ENCODE measurements at regions not wholly inside any gene's neighbourhood (a gene's known extent, or its start where the extent isn't known, plus 50 kb on each side); places are given as distances from the start of the nearest gene placed in this dataset.

DNA sequence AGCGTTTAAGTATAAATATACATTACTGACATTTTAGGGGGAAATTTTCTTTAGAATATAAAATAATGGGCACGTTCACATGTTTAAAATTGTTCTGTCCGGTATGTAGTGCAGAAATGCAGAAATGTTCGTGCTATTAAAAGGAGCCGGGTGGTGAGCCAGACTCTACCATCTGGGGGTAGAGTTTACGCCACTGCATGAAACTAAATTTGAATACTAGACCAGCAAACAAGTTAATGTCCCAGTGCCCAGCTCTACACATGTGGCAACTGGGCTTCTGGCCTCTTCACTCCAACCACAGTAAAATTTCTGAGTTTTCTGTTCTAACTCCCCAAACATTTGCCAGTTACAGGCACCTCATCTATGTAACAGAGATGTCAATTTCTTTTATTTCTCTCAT lies 1453.3 kb upstream of the TENM3 start:
- H3K36me3 ChIP-seq, result no peaks in the 10 kb centered on the region
- no peak overlapping the region for H3K4me3 ChIP-seq (ENCODE audit: low read depth, low read length)
- DNase-seq, result no peak
- H3K9me3 ChIP-seq (ENCODE audit: severe bottlenecking), result no peaks in the 10 kb centered on the region
- TF ChIP-seq, protein P1, sequence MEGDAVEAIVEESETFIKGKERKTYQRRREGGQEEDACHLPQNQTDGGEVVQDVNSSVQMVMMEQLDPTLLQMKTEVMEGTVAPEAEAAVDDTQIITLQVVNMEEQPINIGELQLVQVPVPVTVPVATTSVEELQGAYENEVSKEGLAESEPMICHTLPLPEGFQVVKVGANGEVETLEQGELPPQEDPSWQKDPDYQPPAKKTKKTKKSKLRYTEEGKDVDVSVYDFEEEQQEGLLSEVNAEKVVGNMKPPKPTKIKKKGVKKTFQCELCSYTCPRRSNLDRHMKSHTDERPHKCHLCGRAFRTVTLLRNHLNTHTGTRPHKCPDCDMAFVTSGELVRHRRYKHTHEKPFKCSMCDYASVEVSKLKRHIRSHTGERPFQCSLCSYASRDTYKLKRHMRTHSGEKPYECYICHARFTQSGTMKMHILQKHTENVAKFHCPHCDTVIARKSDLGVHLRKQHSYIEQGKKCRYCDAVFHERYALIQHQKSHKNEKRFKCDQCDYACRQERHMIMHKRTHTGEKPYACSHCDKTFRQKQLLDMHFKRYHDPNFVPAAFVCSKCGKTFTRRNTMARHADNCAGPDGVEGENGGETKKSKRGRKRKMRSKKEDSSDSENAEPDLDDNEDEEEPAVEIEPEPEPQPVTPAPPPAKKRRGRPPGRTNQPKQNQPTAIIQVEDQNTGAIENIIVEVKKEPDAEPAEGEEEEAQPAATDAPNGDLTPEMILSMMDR (IDR thresholded peaks at IDR 0.05; ENCODE audit: low read depth, low read length), result no peak
- no peaks in the 10 kb centered on the region for H3K27me3 ChIP-seq (ENCODE audit: insufficient read depth, low read depth, severe bottlenecking)
- no peak overlapping the region for H3K27ac ChIP-seq

DNA sequence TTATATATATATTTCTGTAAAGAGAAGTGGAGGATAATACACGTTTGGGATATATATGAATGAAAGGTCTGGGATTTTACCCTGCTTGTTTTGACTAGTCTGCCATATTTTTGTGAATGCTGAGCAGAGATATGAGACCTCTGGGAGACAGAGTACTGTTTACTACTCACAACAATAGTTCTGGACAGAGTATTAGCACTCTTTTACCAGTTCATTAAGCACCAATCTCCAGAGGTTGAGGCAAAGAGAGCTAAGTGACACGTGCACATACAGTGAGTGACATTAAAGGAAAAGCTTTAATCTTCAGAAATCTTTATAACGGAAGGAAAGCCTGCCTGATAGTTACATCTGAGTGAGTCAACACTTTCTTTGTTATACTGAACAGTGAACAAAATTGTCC lies 1452.7 kb upstream of the TENM3 start:
- no peak for DNase-seq
- H3K9me3 ChIP-seq (ENCODE audit: severe bottlenecking), result no peaks in the 10 kb centered on the region
- TF ChIP-seq, protein P1 (IDR thresholded peaks at IDR 0.05; ENCODE audit: low read depth, low read length), result no peak
- no peak overlapping the region for H3K4me3 ChIP-seq (ENCODE audit: low read depth, low read length)
- H3K27ac ChIP-seq, result no peak overlapping the region
- no peaks in the 10 kb centered on the region for H3K36me3 ChIP-seq
- no peaks in the 10 kb centered on the region for H3K27me3 ChIP-seq (ENCODE audit: insufficient read depth, low read depth, severe bottlenecking)

DNA sequence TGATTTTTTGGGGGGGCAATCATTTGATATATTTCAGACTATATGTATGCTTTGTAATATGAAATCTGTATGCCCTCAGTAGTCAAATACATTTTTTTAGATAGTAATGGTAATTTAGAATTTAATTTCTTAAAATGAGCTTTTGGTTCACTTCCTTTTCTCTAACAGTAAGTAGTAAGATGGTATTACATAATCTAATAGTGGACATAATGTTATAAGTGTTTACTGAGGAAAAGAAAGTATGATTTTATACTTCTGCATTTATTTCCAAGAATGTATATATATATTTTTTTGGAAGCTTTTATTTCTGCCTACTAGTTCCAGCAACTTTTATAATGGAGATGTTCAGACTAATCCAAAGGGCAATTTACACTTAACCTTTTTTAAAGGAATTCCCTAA lies 1450.7 kb upstream of the TENM3 start:
- no peak overlapping the region for H3K27ac ChIP-seq
- no peaks in the 10 kb centered on the region for H3K27me3 ChIP-seq (ENCODE audit: insufficient read depth, low read depth, severe bottlenecking)
- no peak overlapping the region for H3K4me3 ChIP-seq (ENCODE audit: low read depth, low read length)
- TF ChIP-seq, protein P1 (IDR thresholded peaks at IDR 0.05; ENCODE audit: low read depth, low read length), result no peak
- no peaks in the 10 kb centered on the region for H3K36me3 ChIP-seq
- H3K9me3 ChIP-seq (ENCODE audit: severe bottlenecking), result no peaks in the 10 kb centered on the region
- DNase-seq, result no peak

DNA sequence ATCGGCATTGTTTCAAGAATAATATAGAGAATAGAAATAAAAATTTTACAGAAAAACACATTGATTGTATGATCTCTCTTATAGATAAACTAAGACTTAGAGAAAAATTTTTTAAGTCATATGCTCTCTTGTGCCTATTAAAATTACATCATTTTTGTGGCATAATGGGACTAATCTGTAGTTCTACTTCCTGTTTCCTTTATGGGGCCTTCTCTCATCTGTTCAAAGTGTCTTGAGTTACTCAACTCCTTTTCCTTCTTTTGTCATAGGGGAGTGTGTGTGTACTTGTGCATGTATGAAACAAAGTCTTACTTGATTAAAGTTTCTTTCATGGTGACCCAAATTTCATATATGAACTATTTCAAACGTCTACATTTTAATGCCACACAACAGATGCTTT lies 1448.9 kb upstream of the TENM3 start:
- Histone ChIP-seq H3K27me3 (ENCODE audit: insufficient read depth, low read depth, severe bottlenecking) (no peaks in the 10 kb centered on the region), H3K9me3 (ENCODE audit: severe bottlenecking) (no peaks in the 10 kb centered on the region), H3K27ac (no peak overlapping the region), H3K4me3 (ENCODE audit: low read depth, low read length) (no peak overlapping the region), H3K36me3 (no peaks in the 10 kb centered on the region)
- TF ChIP-seq, protein P1 (IDR thresholded peaks at IDR 0.05; ENCODE audit: low read depth, low read length), result no peak
- no peak for DNase-seq

DNA sequence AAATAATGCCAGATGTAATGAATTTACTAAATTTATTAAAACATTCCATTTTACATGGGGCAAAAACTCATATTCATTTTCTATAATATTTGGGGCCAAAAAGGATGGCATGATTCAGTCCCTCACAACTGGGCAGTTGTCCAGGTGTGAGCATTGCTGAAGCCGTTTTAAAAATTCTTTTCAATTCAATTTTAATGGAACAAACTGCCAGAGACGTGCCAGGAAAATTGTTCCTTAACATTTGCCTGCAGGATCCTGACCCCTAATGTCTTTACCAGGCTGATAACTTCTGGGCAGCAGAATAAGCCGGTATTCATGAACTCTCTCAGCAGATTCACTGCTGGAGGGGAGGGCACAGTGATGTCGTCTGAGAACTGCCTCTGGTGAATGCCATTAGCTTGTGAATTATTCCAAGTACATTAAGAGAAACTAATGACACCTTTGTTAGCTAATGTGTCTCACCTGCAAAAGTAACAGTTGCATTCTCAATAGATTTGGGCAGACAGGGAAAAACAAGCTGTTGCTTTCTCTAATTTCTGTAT lies 1445.1 kb upstream of the TENM3 start:
- Histone ChIP-seq H3K36me3 (no peaks in the 10 kb centered on the region), H3K4me3 (ENCODE audit: low read depth, low read length) (no peak overlapping the region), H3K27me3 (ENCODE audit: insufficient read depth, low read depth, severe bottlenecking) (no peaks in the 10 kb centered on the region), H3K27ac (no peak overlapping the region), H3K9me3 (ENCODE audit: severe bottlenecking) (no peaks in the 10 kb centered on the region)
- DNase-seq, result no peak
- TF ChIP-seq, protein P1 (IDR thresholded peaks at IDR 0.05; ENCODE audit: low read depth, low read length), result no peak

DNA sequence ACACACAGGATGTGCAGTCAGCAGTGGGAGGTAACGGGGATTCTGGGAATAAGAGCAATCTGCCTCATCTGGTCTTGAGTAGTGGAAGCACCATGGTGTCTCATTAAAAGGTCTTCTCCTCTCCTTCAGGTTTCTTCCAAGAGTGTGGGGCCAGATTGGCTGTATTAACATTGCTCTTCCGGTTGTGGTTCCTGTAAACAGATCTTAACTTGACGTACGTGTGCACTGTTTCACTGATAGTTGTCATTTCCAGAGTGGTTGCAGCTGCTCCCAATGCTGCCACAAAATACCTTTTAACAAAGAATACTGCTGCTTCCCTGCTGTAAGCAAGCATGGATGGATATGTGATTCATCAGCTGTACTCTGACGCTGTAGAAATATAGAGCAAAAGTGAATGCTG lies 1443.4 kb upstream of the TENM3 start:
- TF ChIP-seq, protein P1 (IDR thresholded peaks at IDR 0.05; ENCODE audit: low read depth, low read length), result no peak
- no peaks in the 10 kb centered on the region for H3K27me3 ChIP-seq (ENCODE audit: insufficient read depth, low read depth, severe bottlenecking)
- H3K36me3 ChIP-seq, result no peaks in the 10 kb centered on the region
- no peak for DNase-seq
- no peak overlapping the region for H3K4me3 ChIP-seq (ENCODE audit: low read depth, low read length)
- no peak overlapping the region for H3K27ac ChIP-seq
- H3K9me3 ChIP-seq (ENCODE audit: severe bottlenecking), result no peaks in the 10 kb centered on the region
